ENCODE measurements at regions not wholly inside any gene's neighbourhood (a gene's known extent, or its start where the extent isn't known, plus 50 kb on each side); places are given as distances from the start of the nearest gene placed in this dataset.
A peak's percentile ranks its signal among the peaks of the same experiment; 100 is the strongest.
"Not testable (repeated sequence)": the region's sequence is repeated elsewhere in the genome, so short reads cannot be mapped to it uniquely, and the experiment has no call there.

GRCh38 chr1:166695115-166695514, 144.2 kb upstream of the POGK start:
- no peak for DNase-seq (ENCODE audit: low read depth, low spot score)

GRCh38 chr1:166695834-166696233, 143.4 kb upstream of the POGK start:
- not testable (repeated sequence) for DNase-seq (ENCODE audit: low read depth, low spot score)

DNA sequence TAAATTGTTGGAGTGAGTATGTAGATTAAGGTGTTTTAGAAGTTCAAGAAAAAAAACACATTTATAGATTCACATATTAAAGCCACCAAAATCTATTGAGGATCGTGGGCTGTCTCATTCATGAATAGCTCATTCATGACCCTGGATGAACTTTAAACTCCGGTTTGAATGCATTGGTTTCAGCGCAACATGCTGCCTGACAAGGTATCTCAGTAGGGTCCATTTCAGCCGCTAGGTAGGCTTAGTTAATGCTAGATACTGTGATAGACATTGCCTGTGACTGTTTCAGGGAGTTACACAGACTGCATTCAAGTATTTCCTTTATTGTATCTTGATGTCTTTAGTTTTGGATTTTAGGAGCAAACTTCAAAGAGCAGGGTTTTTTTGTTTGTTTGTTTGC, 140.5 kb upstream of the POGK start:
- no peak for DNase-seq (ENCODE audit: low read depth, low spot score)

DNA sequence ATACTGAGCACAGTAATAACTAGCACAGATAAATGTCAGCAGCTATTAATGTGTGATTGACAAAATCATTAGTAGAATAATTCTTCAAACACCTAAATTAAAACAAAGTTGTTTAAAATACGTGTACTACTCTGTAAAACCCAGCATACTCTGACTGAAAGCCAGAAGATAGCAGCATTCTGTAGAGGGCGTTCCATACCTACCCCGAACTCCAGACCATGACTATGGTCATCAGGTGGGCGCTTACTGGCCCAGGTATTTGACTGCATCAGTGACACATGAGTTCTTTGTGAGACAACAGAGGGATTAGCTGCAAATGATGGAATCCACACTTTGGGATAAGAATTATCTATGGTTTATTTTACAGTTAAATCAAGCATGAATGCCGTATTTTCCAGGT, 139.7 kb upstream of the POGK start:
- DNase-seq (ENCODE audit: low read depth, low spot score) = no peak

- DNase-seq (ENCODE audit: low read depth, low spot score) = no peak
These were observed 138.6 kb upstream of the POGK start for GRCh38 chr1:166700696-166701095.

GRCh38 chr1:166701603-166702100, 137.6 kb upstream of the POGK start:
- no peak for DNase-seq (ENCODE audit: low read depth, low spot score)

DNA sequence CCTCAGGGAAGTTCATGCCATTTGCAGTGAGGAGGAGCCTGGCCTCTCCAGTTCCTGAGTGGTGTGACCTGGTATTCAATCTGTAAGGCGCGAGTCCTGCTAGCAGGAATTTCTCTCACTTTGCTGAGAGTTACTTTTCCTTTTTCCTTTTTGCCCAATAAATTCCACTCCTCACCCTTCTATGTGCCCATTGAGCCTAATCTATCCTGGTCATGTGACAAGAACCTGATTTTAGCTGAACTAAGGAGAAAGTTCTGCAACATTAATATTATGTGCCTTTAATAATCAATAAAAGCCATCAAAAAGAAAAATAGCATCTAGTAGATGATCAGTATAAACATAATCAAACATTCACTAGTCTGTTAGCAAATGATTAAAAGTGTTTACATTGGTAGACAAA, 136.1 kb upstream of the POGK start:
- DNase-seq (ENCODE audit: low read depth, low spot score) = no peak

GRCh38 chr1:166703726-166704462, 135.4 kb upstream of the POGK start:
- DNase-seq (ENCODE audit: low read depth, low spot score) = no peak

GRCh38 chr1:166705376-166706289, 133.6 kb upstream of the POGK start:
- no peak for DNase-seq (ENCODE audit: low read depth, low spot score)

- no peak for DNase-seq (ENCODE audit: low read depth, low spot score)
These were observed 122.7 kb upstream of the POGK start for GRCh38 chr1:166716620-166717019.

DNA sequence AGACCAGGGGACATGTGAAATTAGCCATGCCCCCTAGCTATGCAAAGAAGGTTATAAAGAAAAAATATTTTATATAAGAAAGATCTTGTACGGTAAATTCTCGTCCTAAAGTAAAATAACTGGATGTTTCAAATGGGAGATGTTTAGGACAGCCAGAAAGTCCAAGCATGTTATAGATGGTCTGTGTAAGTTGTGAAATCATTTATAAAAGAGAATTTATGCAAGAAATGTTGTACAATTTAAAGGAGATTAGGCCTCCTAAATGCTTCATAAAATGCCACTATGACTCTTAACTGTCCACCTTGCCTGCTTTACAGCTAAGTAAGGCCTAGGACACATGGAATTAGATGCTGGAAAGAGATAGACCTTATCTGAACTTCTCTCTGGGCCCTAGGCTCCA, 118.1 kb upstream of the POGK start:
- DNase-seq (ENCODE audit: low read depth, low spot score) = peak; percentile 0

DNA sequence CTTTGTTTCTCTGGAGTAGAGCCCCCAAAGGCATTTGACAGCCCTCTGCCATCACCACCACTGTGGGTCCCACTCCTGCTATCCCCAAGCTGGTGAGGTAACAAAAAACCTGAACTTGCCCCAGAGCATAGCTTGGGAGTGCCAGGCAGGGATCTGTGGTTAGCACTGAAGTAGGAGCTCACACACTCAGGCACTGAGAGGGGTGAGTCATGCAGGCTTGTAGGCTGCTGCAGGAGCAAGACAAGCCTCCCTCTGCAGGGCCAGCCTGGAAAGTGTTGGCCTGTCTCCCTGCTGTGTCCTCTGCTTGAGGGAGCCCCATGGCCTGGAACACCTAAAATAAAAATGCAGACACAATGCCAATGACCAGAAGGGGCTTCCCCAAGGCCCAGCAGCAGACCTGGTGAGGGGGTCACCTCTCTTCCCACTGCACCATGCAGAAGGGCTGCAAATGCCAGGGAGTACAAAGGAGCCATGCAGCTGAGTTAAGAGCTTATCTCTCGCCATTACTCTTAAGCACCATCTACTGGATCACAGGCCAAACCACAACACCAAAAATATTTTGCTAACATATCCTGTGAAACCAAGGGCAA, 108.9 kb upstream of the POGK start:
- DNase-seq (ENCODE audit: low read depth, low spot score) = peak; percentile 49

DNA sequence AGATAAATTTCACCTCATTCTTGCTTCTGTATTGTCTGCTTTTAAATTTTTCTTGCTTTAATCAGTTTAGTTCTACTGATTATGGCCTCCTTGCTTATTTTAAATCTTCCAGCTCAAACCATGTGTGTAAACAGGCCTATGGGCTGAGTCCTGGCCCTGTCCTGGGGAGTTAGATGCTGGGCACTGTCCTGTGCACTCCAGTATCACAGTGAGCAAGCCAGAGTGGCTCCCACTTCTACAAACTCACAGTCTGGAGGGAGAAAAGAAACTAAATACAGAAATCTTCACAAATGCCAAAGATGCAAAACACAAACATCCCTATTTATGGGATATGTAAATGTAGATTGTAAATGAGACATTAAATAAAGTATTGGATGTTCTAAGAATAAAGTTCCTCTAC, 101.1 kb upstream of the POGK start:
- no peak for DNase-seq (ENCODE audit: low read depth, low spot score)

GRCh38 chr1:166738873-166739272, 100.4 kb upstream of the POGK start:
- DNase-seq (ENCODE audit: low read depth, low spot score) = no peak

- no peak for DNase-seq (ENCODE audit: low read depth, low spot score)
These were observed 98.5 kb upstream of the POGK start for GRCh38 chr1:166740668-166741276.

- DNase-seq (ENCODE audit: low read depth, low spot score) = no peak
These were observed 76.0 kb upstream of the POGK start for GRCh38 chr1:166763318-166763717.

DNA sequence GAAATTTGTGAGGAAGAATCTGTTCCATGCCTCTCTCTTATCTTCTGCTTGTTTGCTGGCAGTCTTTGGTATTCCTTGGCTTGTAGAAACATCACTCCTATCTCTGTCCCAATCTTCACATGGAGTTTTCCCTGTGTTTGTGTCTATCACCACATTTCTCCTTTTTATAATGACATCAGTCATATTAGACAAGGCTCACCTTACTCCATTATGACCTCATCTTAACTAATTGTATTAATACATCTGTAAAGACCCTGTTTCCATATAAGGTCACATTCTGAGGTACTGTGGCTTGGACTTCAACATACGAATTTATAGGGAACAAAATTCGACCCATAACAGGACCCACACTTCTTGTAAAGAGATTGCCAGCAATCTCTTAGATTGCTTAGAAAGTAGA, 72.3 kb upstream of the POGK start:
- no peak for DNase-seq (ENCODE audit: low read depth, low spot score)

DNA sequence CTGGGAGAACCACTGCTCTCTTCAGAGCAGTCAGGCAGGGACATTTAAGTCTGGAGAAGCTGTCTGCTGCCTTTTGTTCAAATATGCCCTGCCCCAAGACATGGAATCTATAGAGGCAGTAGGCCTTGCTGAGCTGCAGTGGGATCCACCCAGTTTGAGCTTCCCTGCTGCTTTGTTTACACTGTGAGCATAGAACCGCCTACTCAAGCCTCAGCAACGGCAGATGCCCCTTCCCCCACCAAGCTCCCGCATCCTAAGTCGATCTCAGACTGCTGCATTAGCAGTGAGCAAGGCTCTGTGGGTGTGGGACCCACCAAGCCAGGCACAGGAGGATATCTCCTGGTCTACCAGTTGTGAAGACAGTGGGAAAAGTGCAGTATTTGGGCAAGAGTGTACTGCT, 54.6 kb upstream of the POGK start:
- not testable (repeated sequence) for DNase-seq (ENCODE audit: low read depth, low spot score)

- DNase-seq (ENCODE audit: low read depth, low spot score) = no peak
These were observed 53.3 kb upstream of the POGK start for GRCh38 chr1:166785987-166786386.

- DNase-seq (ENCODE audit: low read depth, low spot score) = no peak
These were observed 50.0 kb upstream of the POGK start for GRCh38 chr1:166789286-166789685.
